Inferior parietal cortex (tissue), 1 donor: ENCODE measurements at regions not wholly inside any gene's neighbourhood (a gene's known extent, or its start where the extent isn't known, plus 50 kb on each side); places are given as distances from the start of the nearest gene placed in this dataset.

Source experiments
- DNase-seq: peaks from one replicate; pipeline ENCODE4 v3.0.0-alpha.2; 2016; ENCODE audit errors: extremely low spot score

DNA sequence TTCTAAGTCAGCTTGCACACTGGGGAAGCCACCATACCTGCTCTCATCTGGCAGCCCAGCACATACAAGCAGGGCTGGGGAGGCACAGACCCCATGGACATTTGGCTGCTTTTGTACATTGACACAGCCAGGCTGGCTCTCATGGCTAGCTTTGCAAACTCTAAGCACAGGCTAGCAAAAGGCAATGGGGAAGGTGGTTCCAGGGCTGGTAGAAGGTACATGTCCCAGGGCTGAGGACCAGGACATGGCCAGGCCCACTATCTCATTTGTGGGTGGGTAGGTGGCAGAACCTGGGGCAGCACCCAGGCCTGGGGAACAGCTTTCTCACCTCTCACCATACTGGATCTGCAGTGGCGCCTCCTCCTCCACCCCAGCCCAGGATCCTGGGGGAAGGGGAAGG, 90.9 kb downstream of the HS1BP3 start:
- no peak for DNase-seq

DNA sequence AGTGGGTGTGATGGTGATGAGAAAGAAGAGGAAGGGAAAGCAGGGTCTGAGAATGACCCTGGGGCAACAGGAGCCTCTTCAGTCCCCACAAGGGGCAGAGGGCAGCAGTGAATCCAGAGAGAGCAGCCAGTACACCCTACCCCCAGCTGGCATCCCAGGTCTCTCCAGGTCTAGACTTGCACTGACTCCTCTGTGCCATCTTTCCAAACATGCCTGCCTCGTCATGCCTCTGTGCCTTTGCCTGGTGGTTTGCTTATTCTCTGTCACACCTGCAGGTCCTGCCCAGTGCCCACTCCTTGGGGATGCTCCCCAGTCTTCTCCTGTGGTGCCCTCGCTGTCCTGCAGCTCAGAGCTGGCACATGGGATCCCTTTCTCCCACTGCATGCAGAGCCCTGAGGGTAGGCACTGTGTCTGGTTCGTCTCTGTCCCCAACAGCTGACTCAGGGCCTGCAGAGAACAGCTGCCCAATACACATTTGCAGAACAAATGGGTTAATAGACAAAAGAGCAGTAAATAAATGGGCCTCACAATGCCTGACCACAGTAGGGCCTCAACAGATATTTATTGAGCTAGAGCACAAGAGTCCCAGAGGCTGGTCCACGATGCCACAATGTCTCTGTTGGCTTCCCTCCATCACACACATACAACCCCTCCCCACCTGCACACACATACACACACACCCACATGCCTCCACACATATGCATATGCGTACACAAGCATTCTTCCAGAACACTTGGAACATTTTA, 89.8 kb downstream of the HS1BP3 start:
- no peak for DNase-seq

DNA sequence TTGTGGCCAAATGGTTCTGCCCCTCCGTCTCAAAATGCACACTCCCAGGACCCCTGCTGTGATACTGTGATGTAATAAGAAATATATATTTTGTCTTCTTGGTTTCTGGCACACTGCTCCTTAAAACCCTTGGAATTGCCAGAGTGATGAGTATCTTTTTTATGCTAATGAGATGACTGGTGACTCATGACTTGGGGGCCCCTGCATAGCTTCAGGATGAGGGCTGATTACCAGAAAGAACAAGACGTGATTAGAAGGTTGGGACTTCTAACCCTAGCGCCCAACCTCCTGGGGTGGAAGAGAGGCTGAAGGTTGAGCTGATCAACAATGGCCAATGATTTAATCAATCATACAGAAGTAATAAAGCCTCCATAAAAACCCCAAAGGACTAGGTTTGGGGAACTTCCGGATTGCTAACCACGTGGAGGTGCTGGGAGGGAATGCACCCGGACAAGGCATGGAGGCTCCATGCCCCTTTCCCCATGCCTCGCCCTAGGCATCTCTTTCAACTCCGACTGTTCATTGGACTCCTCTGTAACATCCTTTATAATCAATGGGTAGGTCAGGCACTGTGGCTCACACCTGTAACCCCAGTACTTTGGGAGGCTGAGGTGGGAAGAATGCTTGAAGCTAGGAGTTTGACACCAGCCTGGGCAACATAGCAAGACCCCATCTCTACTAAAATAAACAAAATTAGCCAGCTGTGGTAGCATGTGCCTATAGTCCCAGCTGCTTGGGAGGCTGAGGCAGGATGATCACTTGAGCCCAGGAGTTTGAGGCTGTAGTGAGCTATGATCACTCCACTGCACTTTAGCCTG, 89.1 kb downstream of the HS1BP3 start:
- DNase-seq: no peak

DNA sequence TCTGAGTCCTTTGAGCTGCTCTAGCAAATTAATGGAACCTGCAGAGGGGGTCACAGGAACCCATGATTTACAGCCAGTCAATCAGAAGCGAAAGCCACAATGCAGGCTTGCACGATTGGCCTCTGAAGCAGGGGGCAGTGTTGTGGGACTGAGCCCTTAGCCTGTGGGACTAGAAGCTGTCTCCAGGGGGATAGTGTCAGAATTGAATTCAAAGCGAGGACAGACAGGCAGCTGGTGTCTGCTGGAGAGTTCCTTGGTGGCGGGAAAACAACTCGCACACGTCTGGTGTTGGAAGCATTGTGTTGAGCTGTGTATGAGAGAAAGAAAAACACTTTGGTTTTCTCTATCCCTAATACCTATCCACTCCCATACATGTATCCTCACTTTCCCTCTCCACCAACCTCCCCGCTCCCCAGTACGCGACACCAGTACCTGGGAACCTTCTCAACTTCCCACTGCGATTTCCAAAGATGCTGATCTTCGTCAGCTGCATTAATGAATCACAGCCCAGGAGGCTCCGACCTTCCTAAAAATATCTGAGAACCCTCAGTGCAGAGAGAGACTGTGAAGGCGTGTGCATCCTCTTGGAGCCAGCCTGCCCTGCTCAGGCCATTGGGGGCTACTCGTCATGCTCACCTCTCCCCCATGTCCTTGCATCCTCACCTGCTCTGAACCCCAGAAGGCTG, 88.2 kb downstream of the HS1BP3 start:
- DNase-seq: no peak

DNA sequence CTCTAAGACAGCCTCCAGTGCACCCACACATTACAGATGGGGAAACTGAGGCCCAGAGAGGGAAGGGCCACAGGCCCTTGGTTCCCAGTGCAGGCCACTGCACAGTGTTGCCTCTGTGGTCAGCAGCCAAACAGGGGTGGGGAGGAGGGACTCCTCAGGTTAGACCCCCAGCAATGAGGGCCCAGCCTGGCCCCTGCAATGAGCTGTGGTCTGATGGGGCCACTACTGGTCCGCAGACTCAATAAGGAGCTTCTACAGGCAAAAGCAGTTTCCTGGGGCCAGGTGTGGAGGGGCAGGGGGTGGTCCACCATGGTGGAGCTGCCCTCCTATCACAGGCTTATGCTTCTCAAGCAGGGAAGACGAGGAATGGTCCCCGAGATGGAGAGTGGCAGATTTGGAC, 87.6 kb downstream of the HS1BP3 start:
- DNase-seq: no peak

DNA sequence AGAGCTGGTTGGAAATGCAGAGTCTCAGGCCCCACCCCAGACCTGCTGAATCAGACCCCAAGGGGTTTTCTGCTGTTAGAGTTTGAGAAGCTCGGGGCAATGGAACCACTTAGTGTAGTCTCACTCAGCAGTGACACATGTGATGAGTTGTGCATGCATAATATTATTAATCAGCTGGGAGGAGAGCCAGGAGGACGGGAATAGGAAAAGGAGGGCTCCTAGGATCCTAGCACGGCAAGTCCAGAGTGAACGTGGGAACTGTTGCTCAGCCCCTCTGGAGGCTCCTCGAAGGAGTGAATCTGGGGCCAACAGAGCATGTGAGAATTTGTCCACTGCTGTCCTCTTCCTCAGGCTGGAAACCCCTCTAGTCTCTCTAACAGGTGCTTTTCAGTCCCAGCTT, 87.1 kb downstream of the HS1BP3 start:
- DNase-seq: no peak

DNA sequence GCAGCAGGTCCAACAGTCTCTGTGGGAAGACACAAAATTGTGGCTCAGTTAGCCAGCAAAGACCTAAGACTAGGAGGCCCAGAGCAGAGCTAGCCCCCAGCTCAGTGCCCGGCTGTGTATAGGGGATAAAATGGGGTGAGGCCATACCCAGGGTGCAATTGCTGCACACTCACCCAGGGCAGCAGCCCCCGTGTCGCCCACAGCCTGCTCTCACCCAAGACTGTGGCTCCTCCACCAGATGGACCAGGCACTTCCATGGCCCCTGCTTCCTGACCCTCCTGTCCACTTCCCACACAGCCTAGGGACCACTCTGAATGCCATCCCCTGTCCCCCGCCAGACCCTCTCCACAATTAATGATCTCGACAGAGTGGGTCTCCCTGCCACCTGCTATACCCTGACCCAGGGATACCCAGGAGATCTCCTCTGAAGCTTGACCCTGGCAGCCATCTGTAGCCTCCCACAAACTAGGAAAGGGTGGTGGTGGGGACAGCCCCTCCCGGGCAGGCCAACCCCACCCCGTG, 85.7 kb downstream of the HS1BP3 start:
- DNase-seq: no peak

DNA sequence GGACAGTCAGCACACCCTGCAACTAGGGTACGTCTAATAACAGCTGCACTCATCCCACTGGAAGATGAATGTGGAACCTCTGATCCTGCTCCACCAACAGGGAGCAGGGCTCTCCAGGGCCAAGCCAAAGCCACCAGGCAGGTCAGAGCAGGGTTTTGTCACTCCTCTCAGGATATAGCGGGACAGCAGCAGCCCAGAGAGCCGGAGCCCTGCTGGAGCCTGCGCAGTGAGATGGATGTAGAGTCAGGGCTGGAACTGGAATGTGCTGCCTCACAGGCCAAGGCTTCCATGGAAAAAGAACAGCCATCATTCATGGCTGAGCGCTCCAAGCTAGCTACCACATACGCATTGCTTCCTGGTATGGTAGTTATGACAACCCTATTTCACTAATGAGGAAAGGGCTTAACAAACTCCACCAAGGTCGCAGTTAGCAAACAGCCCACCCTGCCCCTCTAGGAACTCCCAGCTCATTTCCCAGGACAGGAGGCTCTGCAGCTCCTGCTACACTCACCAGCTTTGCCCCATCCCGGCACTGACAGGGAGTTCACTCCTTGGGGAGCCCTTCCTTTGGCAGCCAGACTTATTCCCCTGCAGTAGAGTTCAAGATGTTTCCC, 85.2 kb downstream of the HS1BP3 start:
- DNase-seq: no peak

DNA sequence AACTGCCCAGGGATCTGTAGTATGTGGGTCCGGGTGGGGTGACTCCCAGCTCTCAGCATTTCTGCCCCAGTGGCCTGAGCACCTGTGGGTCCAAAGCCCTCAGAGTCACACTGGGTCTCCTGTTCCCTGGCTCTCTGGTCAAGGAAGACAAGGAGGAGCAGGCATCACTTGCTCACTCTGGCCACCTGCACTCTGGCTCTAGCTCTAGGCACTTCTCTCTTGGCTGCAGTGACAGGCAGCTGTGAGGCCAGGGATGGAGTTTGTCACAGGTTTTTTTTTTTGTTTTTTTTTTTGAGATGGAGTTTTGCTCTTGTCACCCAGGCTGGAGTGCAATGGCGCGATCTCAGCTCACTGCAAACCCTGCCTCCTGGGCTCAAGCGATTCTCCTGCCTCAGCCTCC, 84.6 kb downstream of the HS1BP3 start:
- DNase-seq: no peak

DNA sequence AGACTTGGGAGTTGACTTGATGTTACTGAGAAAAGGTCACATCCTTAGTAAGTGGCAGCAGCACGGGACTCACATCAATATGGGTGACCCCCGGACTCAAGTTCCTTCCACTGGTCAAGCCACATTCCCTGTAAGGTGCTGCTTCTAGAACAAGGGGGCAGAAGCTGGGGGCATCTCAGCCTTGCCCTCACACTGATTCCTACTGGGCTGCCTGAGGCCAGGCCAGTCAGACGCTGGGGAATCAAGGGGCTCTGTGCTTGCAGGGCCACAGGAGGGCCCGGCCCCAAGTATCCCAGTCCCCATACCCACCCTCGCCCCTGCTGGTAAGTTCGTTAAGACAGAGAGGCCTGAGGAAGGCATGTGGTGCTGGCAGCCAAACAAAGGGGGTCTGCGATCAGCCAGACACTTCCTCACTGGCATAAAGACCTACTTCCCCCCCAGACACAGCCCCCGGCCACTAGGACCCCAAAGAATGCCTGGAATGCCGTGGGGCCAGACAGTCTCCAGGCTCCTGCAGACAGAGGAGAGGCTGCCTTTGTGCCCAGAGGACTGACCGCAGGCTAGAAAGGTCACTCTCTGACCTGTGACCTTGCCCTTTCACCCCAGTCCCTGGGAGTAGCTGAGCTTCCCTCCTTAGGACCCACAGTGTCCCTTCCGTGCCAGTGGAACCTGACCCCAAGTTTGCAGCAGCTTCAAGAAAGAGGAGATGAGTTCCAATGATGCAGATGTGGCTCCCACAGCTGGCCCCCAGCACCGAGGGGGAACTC, 83.6 kb downstream of the HS1BP3 start:
- no peak for DNase-seq
